ENCODE measurements at regions not wholly inside any gene's neighbourhood (a gene's known extent, or its start where the extent isn't known, plus 50 kb on each side); places are given as distances from the start of the nearest gene placed in this dataset.
"Not testable (repeated sequence)": the region's sequence is repeated elsewhere in the genome, so short reads cannot be mapped to it uniquely, and the experiment has no call there.

GRCh38 chr2:7763418-7763817 is 846.2 kb downstream of the RNF144A start:
- TF ChIP-seq CTCF, POLR2A (IDR thresholded peaks at IDR 0.05): not testable (repeated sequence)
